ENCODE measurements at regions not wholly inside any gene's neighbourhood (a gene's known extent, or its start where the extent isn't known, plus 50 kb on each side); places are given as distances from the start of the nearest gene placed in this dataset.

- Mint-ChIP-seq H3K27ac (ENCODE audit: unreplicated experiment) (no peak overlapping the region), H3K27me3 (ENCODE audit: unreplicated experiment) (no peaks in the 10 kb centered on the region), H3K4me1 (ENCODE audit: low read depth, unreplicated experiment) (no peaks in the 10 kb centered on the region), H3K36me3 (ENCODE audit: insufficient read depth, unreplicated experiment) (no peaks in the 10 kb centered on the region), H3K9me3 (ENCODE audit: low read depth, unreplicated experiment) (no peaks in the 10 kb centered on the region), H3K4me3 (ENCODE audit: low read depth, unreplicated experiment) (no peak overlapping the region)
- no TSS peak for BruUV-seq (replicated peaks)
- no peak for DNase-seq
- intact Hi-C loops (cut with micrococcal nuclease; ENCODE audit: unreplicated experiment), result no loop called here
- TF ChIP-seq CTCF (IDR thresholded peaks at IDR 0.05; ENCODE audit: unreplicated experiment), result no peak
- CTCF ChIA-PET, result no interaction called here
These were observed 192.4 kb upstream of the CNTN1 start for GRCh38 chr12:40499856-40500255.

DNA sequence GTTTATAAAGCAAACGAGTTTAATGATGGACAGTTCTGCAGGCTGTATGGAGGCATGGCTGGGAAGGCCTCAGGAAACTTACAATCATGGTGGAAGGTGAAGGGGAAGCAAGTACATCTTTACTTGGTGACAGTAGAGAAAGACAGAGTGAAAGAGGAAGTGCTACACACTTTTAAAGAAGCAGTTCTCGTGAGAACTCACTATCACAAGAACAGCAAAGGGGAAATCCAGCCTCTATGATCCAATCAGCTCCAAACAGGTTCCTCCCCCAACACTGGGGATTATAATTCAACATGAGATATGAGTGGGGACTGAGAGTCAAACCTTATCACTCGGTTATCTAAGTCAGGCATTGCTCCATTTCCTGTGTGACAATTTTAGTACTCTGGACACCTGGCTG is 189.9 kb upstream of the CNTN1 start:
- no TSS peak for BruUV-seq (replicated peaks)
- TF ChIP-seq CTCF (IDR thresholded peaks at IDR 0.05; ENCODE audit: unreplicated experiment), result no peak
- CTCF ChIA-PET, result no interaction called here
- H3K36me3 Mint-ChIP-seq (ENCODE audit: insufficient read depth, unreplicated experiment), result no peaks in the 10 kb centered on the region
- H3K4me1 Mint-ChIP-seq (ENCODE audit: low read depth, unreplicated experiment), result no peaks in the 10 kb centered on the region
- no peak overlapping the region for H3K27ac Mint-ChIP-seq (ENCODE audit: unreplicated experiment)
- H3K27me3 Mint-ChIP-seq (ENCODE audit: unreplicated experiment), result no peaks in the 10 kb centered on the region
- no peak overlapping the region for H3K4me3 Mint-ChIP-seq (ENCODE audit: low read depth, unreplicated experiment)
- no peaks in the 10 kb centered on the region for H3K9me3 Mint-ChIP-seq (ENCODE audit: low read depth, unreplicated experiment)
- no peak for DNase-seq
- intact Hi-C loops (cut with micrococcal nuclease; ENCODE audit: unreplicated experiment), result no loop called here

DNA sequence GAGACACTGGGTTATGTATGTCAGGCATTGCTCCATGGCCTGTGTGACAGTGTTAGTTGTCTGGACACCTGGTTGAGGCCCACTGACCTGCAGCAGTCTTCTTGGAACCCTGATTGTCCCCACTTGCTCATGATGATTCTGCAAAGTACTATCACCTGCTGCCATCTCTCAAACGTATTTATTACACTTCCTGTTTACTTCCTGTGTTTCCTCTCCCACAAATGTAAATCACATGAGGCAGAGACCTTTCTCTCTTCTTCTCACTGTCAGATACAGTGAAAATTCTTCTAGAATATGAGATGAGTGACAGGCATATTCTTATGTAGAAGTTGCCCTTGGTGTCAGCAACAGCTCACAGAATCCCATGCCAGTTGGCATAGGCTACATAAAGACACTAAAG is 186.9 kb upstream of the CNTN1 start:
- DNase-seq, result no peak
- Mint-ChIP-seq H3K27ac (ENCODE audit: unreplicated experiment) (no peak overlapping the region), H3K27me3 (ENCODE audit: unreplicated experiment) (no peaks in the 10 kb centered on the region), H3K4me1 (ENCODE audit: low read depth, unreplicated experiment) (no peaks in the 10 kb centered on the region), H3K36me3 (ENCODE audit: insufficient read depth, unreplicated experiment) (no peaks in the 10 kb centered on the region), H3K4me3 (ENCODE audit: low read depth, unreplicated experiment) (no peak overlapping the region), H3K9me3 (ENCODE audit: low read depth, unreplicated experiment) (no peaks in the 10 kb centered on the region)
- no TSS peak for BruUV-seq (replicated peaks)
- CTCF ChIA-PET, result no interaction called here
- intact Hi-C loops (cut with micrococcal nuclease; ENCODE audit: unreplicated experiment), result no loop called here
- TF ChIP-seq CTCF (IDR thresholded peaks at IDR 0.05; ENCODE audit: unreplicated experiment), result no peak

DNA sequence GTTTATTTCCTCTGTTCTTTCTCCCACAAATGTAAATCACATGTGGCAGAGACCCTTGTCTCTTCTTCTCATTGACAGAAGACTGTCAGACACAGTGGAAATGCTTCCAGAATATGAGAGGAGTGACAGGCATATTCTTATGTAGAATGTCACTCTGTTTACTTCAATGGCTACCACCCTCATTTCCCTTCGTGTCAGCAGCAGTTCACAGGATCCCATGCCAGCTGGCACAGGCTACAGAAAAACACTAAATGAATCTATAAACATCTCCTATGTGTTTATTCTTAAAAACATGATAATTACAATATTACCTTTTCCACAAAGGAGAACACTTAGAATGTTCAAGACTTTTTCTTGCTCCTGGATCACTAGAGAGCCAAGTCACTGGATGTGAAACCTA is 183.8 kb upstream of the CNTN1 start:
- intact Hi-C loops (cut with micrococcal nuclease; ENCODE audit: unreplicated experiment), result no loop called here
- TF ChIP-seq CTCF (IDR thresholded peaks at IDR 0.05; ENCODE audit: unreplicated experiment), result no peak
- no peaks in the 10 kb centered on the region for H3K9me3 Mint-ChIP-seq (ENCODE audit: low read depth, unreplicated experiment)
- no peaks in the 10 kb centered on the region for H3K4me1 Mint-ChIP-seq (ENCODE audit: low read depth, unreplicated experiment)
- CTCF ChIA-PET, result no interaction called here
- H3K36me3 Mint-ChIP-seq (ENCODE audit: insufficient read depth, unreplicated experiment), result no peaks in the 10 kb centered on the region
- BruUV-seq (replicated peaks), result no TSS peak
- H3K27me3 Mint-ChIP-seq (ENCODE audit: unreplicated experiment), result no peaks in the 10 kb centered on the region
- H3K27ac Mint-ChIP-seq (ENCODE audit: unreplicated experiment), result no peak overlapping the region
- H3K4me3 Mint-ChIP-seq (ENCODE audit: low read depth, unreplicated experiment), result no peak overlapping the region
- DNase-seq, result no peak

DNA sequence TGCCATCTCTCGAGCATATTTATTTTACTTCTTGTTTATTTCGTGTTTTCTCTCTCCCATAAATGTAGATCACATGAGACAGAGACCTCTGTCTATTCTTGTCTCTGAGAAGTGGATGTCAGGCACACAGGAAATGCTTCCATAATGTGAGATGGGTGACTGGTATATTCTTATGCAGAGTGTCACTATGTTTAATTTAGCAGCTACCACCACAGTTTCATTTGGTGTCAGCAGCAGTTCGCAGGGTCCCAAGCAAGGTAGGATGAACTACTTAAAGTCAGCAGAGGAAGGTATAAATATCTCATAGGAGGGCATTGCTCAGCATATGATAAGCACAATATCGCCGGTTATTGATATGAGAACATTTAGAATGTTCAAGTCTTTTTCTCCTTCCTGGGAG is 180.9 kb upstream of the CNTN1 start:
- intact Hi-C loops (cut with micrococcal nuclease; ENCODE audit: unreplicated experiment), result no loop called here
- no peak overlapping the region for H3K27ac Mint-ChIP-seq (ENCODE audit: unreplicated experiment)
- CTCF ChIA-PET, result no interaction called here
- no peak for DNase-seq
- H3K27me3 Mint-ChIP-seq (ENCODE audit: unreplicated experiment), result no peaks in the 10 kb centered on the region
- no TSS peak for BruUV-seq (replicated peaks)
- no peak overlapping the region for H3K4me3 Mint-ChIP-seq (ENCODE audit: low read depth, unreplicated experiment)
- no peaks in the 10 kb centered on the region for H3K4me1 Mint-ChIP-seq (ENCODE audit: low read depth, unreplicated experiment)
- H3K36me3 Mint-ChIP-seq (ENCODE audit: insufficient read depth, unreplicated experiment), result no peaks in the 10 kb centered on the region
- no peaks in the 10 kb centered on the region for H3K9me3 Mint-ChIP-seq (ENCODE audit: low read depth, unreplicated experiment)
- TF ChIP-seq CTCF (IDR thresholded peaks at IDR 0.05; ENCODE audit: unreplicated experiment), result no peak
